GM23338 (cell line): ENCODE measurements at regions not wholly inside any gene's neighbourhood (a gene's known extent, or its start where the extent isn't known, plus 50 kb on each side); places are given as distances from the start of the nearest gene placed in this dataset.

Experiments
- ATAC-seq: fragments of 200-7000 bp; cut with Tn5 transposase; 3 replicates; pipeline ENCODE4 v1.9.1; 2020
- DNase-seq: peaks from one replicate; pipeline ENCODE4 v3.0.0-alpha.2; 2015; ENCODE audit warnings: low spot score
- H2AFZ ChIP-seq: fragments of 200-600 bp; sonication (generic); 2 replicates; pipeline ENCODE4 v1.8.0; 2016; ENCODE audit warnings: antibody characterized with exemption, mild to moderate bottlenecking, moderate library complexity
- H3F3A ChIP-seq: fragments of 200-600 bp; sonication (generic); replicated peaks from 2 replicates; pipeline ENCODE4 v1.8.0; 2017; ENCODE audit warnings: antibody characterized with exemption, mixed run types, low read depth
- H3K27ac ChIP-seq: fragments of 200-600 bp; sonication (generic); 2 replicates; pipeline ENCODE4 v1.6.1; 2016; ENCODE audit warnings: low read depth
- H3K27me3 ChIP-seq: fragments of 200-600 bp; sonication (generic); 2 replicates; pipeline ENCODE4 v1.8.0; 2016; ENCODE audit warnings: mild to moderate bottlenecking, mixed run types, moderate library complexity; ENCODE audit not compliant: insufficient read depth
- H3K36me3 ChIP-seq: fragments of 200-600 bp; sonication (generic); 2 replicates; pipeline ENCODE4 v1.8.0; 2016; ENCODE audit warnings: mild to moderate bottlenecking; ENCODE audit not compliant: insufficient read depth
- H3K4me1 ChIP-seq: fragments of 200-600 bp; sonication (generic); 2 replicates; pipeline ENCODE4 v1.8.0; 2016; ENCODE audit warnings: mild to moderate bottlenecking, moderate library complexity; ENCODE audit not compliant: insufficient read depth
- H3K4me2 ChIP-seq: fragments of 200-600 bp; sonication (generic); 2 replicates; pipeline ENCODE4 v1.7.1; 2017; ENCODE audit warnings: mixed run types
- H3K4me3 ChIP-seq: fragments of 200-600 bp; sonication (generic); 2 replicates; pipeline ENCODE4 v1.6.1; 2016; ENCODE audit warnings: mixed run types
- H3K79me2 ChIP-seq: fragments of 200-600 bp; sonication (generic); replicated peaks from 2 replicates; pipeline ENCODE4 v1.8.0; 2017; ENCODE audit warnings: mild to moderate bottlenecking; ENCODE audit not compliant: insufficient read depth
- H3K9me2 ChIP-seq: fragments of 200-600 bp; sonication (generic); 2 replicates; pipeline ENCODE4 v1.8.0; 2017; ENCODE audit not compliant: insufficient read depth
- H4K20me1 ChIP-seq: fragments of 200-600 bp; sonication (generic); replicated peaks from 2 replicates; pipeline ENCODE4 v1.8.0; 2017; ENCODE audit warnings: mild to moderate bottlenecking; ENCODE audit not compliant: insufficient read depth
- H3K27ac Mint-ChIP-seq: 2 replicates; pipeline ENCODE4 v1.8.0; 2020; ENCODE audit warnings: inconsistent platforms, mild to moderate bottlenecking, moderate library complexity, mixed read lengths
- H3K27me3 Mint-ChIP-seq: 3 replicates; pipeline ENCODE4 v1.8.0; 2022; ENCODE audit warnings: low read depth, mild to moderate bottlenecking, moderate library complexity, mixed read lengths, inconsistent platforms; ENCODE audit not compliant: insufficient read depth, poor library complexity
- H3K36me3 Mint-ChIP-seq: 3 replicates; pipeline ENCODE4 v1.8.0; 2021; ENCODE audit warnings: low read depth, mild to moderate bottlenecking, inconsistent platforms, moderate library complexity, mixed read lengths
- H3K4me1 Mint-ChIP-seq: 3 replicates; pipeline ENCODE4 v1.8.0; 2020; ENCODE audit warnings: mild to moderate bottlenecking, inconsistent platforms, mixed read lengths
- H3K4me3 Mint-ChIP-seq: 3 replicates; pipeline ENCODE4 v1.8.0; 2021; ENCODE audit warnings: moderate library complexity, mild to moderate bottlenecking, inconsistent platforms, mixed read lengths
- H3K9me3 Mint-ChIP-seq: 3 replicates; pipeline ENCODE4 v1.8.0; 2020; ENCODE audit warnings: moderate library complexity, mild to moderate bottlenecking, inconsistent platforms, mixed read lengths
- ETS1 ChIP-seq: IDR thresholded peaks from 2 replicates; pipeline ENCODE4 v1.6.1; 2016; ENCODE audit warnings: antibody characterized with exemption
- EZH2 ChIP-seq: fragments of 200-600 bp; sonication (generic); IDR thresholded peaks from one replicate; pipeline ENCODE4 v1.8.0; 2017; ENCODE audit warnings: antibody characterized with exemption, mild to moderate bottlenecking, low read depth; ENCODE audit not compliant: unreplicated experiment
- EZH2phosphoT487 ChIP-seq: fragments of 200-600 bp; sonication (generic); IDR thresholded peaks from one replicate; pipeline ENCODE4 v1.8.1; 2018; ENCODE audit warnings: antibody characterized with exemption; ENCODE audit not compliant: unreplicated experiment
- POLR2AphosphoS5 ChIP-seq: IDR thresholded peaks from 2 replicates; pipeline ENCODE4 v1.6.1; 2016; ENCODE audit warnings: antibody characterized with exemption, low read depth
- ZNF331 ChIP-seq: fragments of 250-450 bp; sonication (Bioruptor Pico); IDR thresholded peaks from 2 replicates; pipeline ENCODE4 v1.5.0; 2020; ENCODE audit warnings: low read depth, mild to moderate bottlenecking, moderate library complexity
- ZNF462 ChIP-seq: fragments of 250-450 bp; sonication (Bioruptor Pico); IDR thresholded peaks from 2 replicates; pipeline ENCODE4 v1.5.0; 2020; ENCODE audit warnings: mild to moderate bottlenecking, moderate library complexity
- TF ChIP-seq, protein P1 (sequence below), 2 experiments: fragments of 200-600 bp in 1 of 2; sonication (generic) in 1 of 2; conservative IDR thresholded peaks; 2 replicates each; pipeline versions ENCODE4 v1.5.1 to v1.6.1; 2016 to 2017; ENCODE audit warnings: antibody characterized with exemption in 2 of 2, low read depth in 2 of 2, mild to moderate bottlenecking in 2 of 2, moderate library complexity in 1 of 2

DNA sequence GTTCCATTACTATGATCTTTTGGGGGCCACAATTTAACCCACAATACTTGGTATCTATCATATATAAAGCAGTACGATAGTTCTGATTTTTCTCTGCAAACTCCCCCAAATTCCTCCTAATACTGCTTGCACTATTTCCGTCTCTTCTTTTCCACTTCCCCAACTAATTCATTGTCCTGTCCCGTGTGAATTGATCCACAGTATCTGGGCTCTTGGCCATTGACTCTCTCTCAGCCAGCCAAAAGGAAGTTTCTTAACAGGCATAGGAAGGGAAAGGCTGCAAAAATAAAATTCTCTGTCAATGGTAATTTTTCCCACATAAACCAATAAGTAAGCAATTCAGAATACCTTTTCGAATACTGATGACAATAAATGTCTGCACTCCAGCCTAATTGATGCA is 91.7 kb upstream of the DSCAM start:
- Histone ChIP-seq H3K36me3 (no peaks in the 10 kb centered on the region), H3K4me3 (no peak overlapping the region), H3K27ac (no peak overlapping the region), H2AFZ (no peak overlapping the region), H3K4me2 (no peak overlapping the region), H3F3A (no peaks in the 10 kb centered on the region), H3K9me2 (0 out of 2 replicates have a peak, but pooled peaks cover 4% of the 10 kb centered on the region), H3K4me1 (peaks cover 3% of the 10 kb centered on the region; the same call in 1 of the 2 replicates), H3K27me3 (no peaks in the 10 kb centered on the region), H4K20me1 (no peaks in the 10 kb centered on the region), H3K79me2 (no peaks in the 10 kb centered on the region)
- Mint-ChIP-seq H3K4me1 (peaks cover 16% of the 10 kb centered on the region), H3K36me3 (peaks cover 13% of the 10 kb centered on the region), H3K9me3 (peaks cover 85% of the 10 kb centered on the region), H3K4me3 (no peak overlapping the region), H3K27ac (no peak overlapping the region), H3K27me3 (peaks cover 4% of the 10 kb centered on the region)
- ATAC-seq (no peak), DNase-seq (no peak)
- TF ChIP-seq ZNF331 (CRISPR knock-in tag) = no peak
- TF ChIP-seq, protein P1, sequence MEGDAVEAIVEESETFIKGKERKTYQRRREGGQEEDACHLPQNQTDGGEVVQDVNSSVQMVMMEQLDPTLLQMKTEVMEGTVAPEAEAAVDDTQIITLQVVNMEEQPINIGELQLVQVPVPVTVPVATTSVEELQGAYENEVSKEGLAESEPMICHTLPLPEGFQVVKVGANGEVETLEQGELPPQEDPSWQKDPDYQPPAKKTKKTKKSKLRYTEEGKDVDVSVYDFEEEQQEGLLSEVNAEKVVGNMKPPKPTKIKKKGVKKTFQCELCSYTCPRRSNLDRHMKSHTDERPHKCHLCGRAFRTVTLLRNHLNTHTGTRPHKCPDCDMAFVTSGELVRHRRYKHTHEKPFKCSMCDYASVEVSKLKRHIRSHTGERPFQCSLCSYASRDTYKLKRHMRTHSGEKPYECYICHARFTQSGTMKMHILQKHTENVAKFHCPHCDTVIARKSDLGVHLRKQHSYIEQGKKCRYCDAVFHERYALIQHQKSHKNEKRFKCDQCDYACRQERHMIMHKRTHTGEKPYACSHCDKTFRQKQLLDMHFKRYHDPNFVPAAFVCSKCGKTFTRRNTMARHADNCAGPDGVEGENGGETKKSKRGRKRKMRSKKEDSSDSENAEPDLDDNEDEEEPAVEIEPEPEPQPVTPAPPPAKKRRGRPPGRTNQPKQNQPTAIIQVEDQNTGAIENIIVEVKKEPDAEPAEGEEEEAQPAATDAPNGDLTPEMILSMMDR (conservative IDR thresholded peaks at IDR 0.05; ENCODE audit: low read depth in 2 of 2) = no peak
- TF ChIP-seq POLR2AphosphoS5 = no peak
- TF ChIP-seq EZH2 = no peak
- TF ChIP-seq ETS1 = no peak

GRCh38 chr21:40947713-40948112 is 100.8 kb upstream of the DSCAM start:
- Histone ChIP-seq H3K4me3 (no peak overlapping the region), H3K9me2 (no peaks in the 10 kb centered on the region), H3K79me2 (no peaks in the 10 kb centered on the region), H3K27me3 (no peaks in the 10 kb centered on the region), H3F3A (no peaks in the 10 kb centered on the region), H3K36me3 (0 out of 2 replicates have a peak, but pooled peaks cover 5% of the 10 kb centered on the region), H3K4me1 (no peaks in the 10 kb centered on the region), H4K20me1 (no peaks in the 10 kb centered on the region), H2AFZ (no peak overlapping the region), H3K27ac (no peak overlapping the region), H3K4me2 (no peak overlapping the region)
- no peak overlapping the region; the same call in 1 of the 2 replicates for H3K27ac Mint-ChIP-seq
- no peak for TF ChIP-seq ETS1
- no peak for TF ChIP-seq EZH2phosphoT487
- TF ChIP-seq ZNF462 (CRISPR knock-in tag) = no peak
- no peak for TF ChIP-seq EZH2
- H3K36me3 Mint-ChIP-seq = peaks cover 13% of the 10 kb centered on the region; the same call in 2 of the 3 replicates
- H3K4me1 Mint-ChIP-seq = peaks cover 10% of the 10 kb centered on the region; the same call in 2 of the 3 replicates
- H3K4me3 Mint-ChIP-seq = no peak overlapping the region
- DNase-seq (peak; percentile 18), ATAC-seq (peak; percentile 58)
- peaks cover under 1% of the 10 kb centered on the region for H3K27me3 Mint-ChIP-seq
- peaks cover 81% of the 10 kb centered on the region for H3K9me3 Mint-ChIP-seq
